ENCODE measurements at regions not wholly inside any gene's neighbourhood (a gene's known extent, or its start where the extent isn't known, plus 50 kb on each side); places are given as distances from the start of the nearest gene placed in this dataset.

- TF ChIP-seq, protein P1, sequence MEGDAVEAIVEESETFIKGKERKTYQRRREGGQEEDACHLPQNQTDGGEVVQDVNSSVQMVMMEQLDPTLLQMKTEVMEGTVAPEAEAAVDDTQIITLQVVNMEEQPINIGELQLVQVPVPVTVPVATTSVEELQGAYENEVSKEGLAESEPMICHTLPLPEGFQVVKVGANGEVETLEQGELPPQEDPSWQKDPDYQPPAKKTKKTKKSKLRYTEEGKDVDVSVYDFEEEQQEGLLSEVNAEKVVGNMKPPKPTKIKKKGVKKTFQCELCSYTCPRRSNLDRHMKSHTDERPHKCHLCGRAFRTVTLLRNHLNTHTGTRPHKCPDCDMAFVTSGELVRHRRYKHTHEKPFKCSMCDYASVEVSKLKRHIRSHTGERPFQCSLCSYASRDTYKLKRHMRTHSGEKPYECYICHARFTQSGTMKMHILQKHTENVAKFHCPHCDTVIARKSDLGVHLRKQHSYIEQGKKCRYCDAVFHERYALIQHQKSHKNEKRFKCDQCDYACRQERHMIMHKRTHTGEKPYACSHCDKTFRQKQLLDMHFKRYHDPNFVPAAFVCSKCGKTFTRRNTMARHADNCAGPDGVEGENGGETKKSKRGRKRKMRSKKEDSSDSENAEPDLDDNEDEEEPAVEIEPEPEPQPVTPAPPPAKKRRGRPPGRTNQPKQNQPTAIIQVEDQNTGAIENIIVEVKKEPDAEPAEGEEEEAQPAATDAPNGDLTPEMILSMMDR (IDR thresholded peaks at IDR 0.05; ENCODE audit: low read length): no peak
- no peak for TF ChIP-seq EZH2 (optimal IDR thresholded peaks at IDR 0.05; ENCODE audit: low read depth, low read length)
Observed at GRCh38 chrX:68938244-68939004, 109.6 kb downstream of the EFNB1 start.

All from MM.1S (cell line).